GM12878 (cell line): ENCODE measurements at regions not wholly inside any gene's neighbourhood (a gene's known extent, or its start where the extent isn't known, plus 50 kb on each side); places are given as distances from the start of the nearest gene placed in this dataset.

ENCODE experiments used
- BHLHE40 ChIP-seq, 2 experiments: fragments of 450-650 bp in 1 of 2; IDR thresholded peaks; 2 replicates each; pipeline ENCODE4 v1.6.1; 2011 to 2017; ENCODE audit warnings: low read depth in 2 of 2, borderline replicate concordance in 1 of 2, improper control_type of control experiment in 1 of 2, low read length in 1 of 2, mild to moderate bottlenecking in 1 of 2
- BRCA1 ChIP-seq: IDR thresholded peaks from 2 replicates; pipeline ENCODE4 v1.6.1; 2011; ENCODE audit warnings: low read depth, low read length, improper control_type of control experiment
- E2F4 ChIP-seq: IDR thresholded peaks from 2 replicates; pipeline ENCODE4 v1.6.1; 2012; ENCODE audit warnings: low read depth, low read length, improper control_type of control experiment
- NR2C2 ChIP-seq: IDR thresholded peaks from 2 replicates; pipeline ENCODE4 v1.6.1; 2011; ENCODE audit warnings: borderline replicate concordance, low read depth; ENCODE audit not compliant: control insufficient read depth, insufficient read length
- POLR2A ChIP-seq: IDR thresholded peaks from 2 replicates; pipeline ENCODE4 v1.6.1; 2011; ENCODE audit warnings: low read depth, mild to moderate bottlenecking, low read length
- RAD21 ChIP-seq: IDR thresholded peaks from 2 replicates; pipeline ENCODE4 v1.6.1; 2011; ENCODE audit warnings: mild to moderate bottlenecking, low read depth, low read length, moderate library complexity; ENCODE audit not compliant: insufficient read depth
- RCOR1 ChIP-seq: conservative IDR thresholded peaks from 2 replicates; pipeline ENCODE4 v1.6.1; 2012; ENCODE audit warnings: low read depth, low read length, improper control_type of control experiment
- SRF ChIP-seq, 2 experiments: IDR thresholded peaks; 2 replicates each; pipeline ENCODE4 v1.6.1; 2011; ENCODE audit warnings: low read depth in 2 of 2, low read length in 2 of 2, mild to moderate bottlenecking in 1 of 2, moderate library complexity in 1 of 2
- ZZZ3 ChIP-seq: IDR thresholded peaks from 2 replicates; pipeline ENCODE4 v1.6.1; 2011; ENCODE audit warnings: low read depth; ENCODE audit not compliant: control insufficient read depth, insufficient read length
- TF ChIP-seq, protein P1 (sequence below), 3 experiments: IDR thresholded peaks in 2 of 3; conservative IDR thresholded peaks in 1 of 3; 2 replicates each; pipeline ENCODE4 v1.5.1; 2011; ENCODE audit warnings: low read depth in 3 of 3, low read length in 3 of 3, mild to moderate bottlenecking in 3 of 3, control low read depth in 2 of 3, moderate library complexity in 2 of 3, inconsistent platforms in 1 of 3, mixed read lengths in 1 of 3; ENCODE audit not compliant: control insufficient read depth in 2 of 3, insufficient read depth in 1 of 3; ENCODE audit errors: extremely low read depth in 1 of 3
- TF ChIP-seq, protein P2 (sequence below): fragments of 450-650 bp; IDR thresholded peaks from 2 replicates; pipeline ENCODE4 v1.6.1; 2017; ENCODE audit warnings: mild to moderate bottlenecking

DNA sequence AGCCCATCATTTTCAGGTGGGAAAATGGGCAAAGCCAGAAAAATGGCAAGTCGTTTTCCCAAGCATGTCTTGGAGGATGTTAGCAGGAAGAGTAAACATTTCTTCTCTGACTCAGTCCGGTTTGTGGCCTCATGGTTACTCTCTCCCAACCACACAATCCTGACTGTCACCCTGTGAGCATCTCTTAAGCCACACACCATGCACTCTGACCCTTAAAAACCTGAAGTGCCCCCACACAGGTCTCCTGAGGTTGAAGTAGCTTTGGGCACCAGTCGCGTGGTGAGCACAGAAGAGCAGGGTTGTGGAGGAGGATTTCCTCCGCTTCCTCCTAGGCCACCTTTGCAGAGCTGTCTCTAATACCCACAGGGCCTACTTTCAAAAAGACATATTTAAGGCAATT lies 387.3 kb upstream of the NPVF start:
- TF ChIP-seq, protein P1, sequence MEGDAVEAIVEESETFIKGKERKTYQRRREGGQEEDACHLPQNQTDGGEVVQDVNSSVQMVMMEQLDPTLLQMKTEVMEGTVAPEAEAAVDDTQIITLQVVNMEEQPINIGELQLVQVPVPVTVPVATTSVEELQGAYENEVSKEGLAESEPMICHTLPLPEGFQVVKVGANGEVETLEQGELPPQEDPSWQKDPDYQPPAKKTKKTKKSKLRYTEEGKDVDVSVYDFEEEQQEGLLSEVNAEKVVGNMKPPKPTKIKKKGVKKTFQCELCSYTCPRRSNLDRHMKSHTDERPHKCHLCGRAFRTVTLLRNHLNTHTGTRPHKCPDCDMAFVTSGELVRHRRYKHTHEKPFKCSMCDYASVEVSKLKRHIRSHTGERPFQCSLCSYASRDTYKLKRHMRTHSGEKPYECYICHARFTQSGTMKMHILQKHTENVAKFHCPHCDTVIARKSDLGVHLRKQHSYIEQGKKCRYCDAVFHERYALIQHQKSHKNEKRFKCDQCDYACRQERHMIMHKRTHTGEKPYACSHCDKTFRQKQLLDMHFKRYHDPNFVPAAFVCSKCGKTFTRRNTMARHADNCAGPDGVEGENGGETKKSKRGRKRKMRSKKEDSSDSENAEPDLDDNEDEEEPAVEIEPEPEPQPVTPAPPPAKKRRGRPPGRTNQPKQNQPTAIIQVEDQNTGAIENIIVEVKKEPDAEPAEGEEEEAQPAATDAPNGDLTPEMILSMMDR (IDR thresholded peaks at IDR 0.05 in 2 of 3, conservative IDR thresholded peaks at IDR 0.05 in 1 of 3; ENCODE audit: control insufficient read depth in 2 of 3, extremely low read depth in 1 of 3, insufficient read depth in 1 of 3, low read depth in 3 of 3, low read length in 3 of 3): no peak
- TF ChIP-seq POLR2A (no peak), ZZZ3 (no peak), BRCA1 (no peak), RCOR1 (no peak), NR2C2 (no peak), BHLHE40 (IDR thresholded peaks at IDR 0.05; ENCODE audit: borderline replicate concordance in 1 of 2, low read depth in 2 of 2, low read length in 1 of 2) (no peak), SRF (IDR thresholded peaks at IDR 0.05; ENCODE audit: low read depth in 2 of 2, low read length in 2 of 2) (no peak), RAD21 (no peak), E2F4 (no peak)
- TF ChIP-seq, protein P2, sequence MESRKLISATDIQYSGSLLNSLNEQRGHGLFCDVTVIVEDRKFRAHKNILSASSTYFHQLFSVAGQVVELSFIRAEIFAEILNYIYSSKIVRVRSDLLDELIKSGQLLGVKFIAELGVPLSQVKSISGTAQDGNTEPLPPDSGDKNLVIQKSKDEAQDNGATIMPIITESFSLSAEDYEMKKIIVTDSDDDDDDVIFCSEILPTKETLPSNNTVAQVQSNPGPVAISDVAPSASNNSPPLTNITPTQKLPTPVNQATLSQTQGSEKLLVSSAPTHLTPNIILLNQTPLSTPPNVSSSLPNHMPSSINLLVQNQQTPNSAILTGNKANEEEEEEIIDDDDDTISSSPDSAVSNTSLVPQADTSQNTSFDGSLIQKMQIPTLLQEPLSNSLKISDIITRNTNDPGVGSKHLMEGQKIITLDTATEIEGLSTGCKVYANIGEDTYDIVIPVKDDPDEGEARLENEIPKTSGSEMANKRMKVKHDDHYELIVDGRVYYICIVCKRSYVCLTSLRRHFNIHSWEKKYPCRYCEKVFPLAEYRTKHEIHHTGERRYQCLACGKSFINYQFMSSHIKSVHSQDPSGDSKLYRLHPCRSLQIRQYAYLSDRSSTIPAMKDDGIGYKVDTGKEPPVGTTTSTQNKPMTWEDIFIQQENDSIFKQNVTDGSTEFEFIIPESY: no peak
